ENCODE measurements at regions not wholly inside any gene's neighbourhood (a gene's known extent, or its start where the extent isn't known, plus 50 kb on each side); places are given as distances from the start of the nearest gene placed in this dataset.

DNA sequence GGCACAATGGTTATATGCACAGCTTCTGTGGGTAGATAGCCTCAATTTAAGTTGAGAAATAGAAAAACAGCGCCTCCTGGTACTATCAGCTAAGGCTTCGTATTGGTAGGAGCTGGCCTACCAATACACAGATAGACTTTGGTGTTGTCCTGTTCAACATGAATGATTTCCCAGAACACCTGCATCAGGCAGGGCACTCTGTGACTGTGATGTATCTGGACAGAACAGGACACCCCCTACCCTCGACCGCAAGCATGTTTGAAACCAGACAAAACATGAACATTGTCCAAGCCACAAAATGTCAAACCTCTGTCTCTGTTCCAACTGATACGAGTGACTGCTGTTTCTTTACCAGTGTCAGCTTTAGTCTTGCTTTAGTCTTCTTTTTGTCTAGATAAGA is 144.9 kb downstream of the HAPSTR1 start:
- Histone ChIP-seq H3K9me3 (ENCODE audit: control insufficient read depth, insufficient read depth, low read length) (no peaks in the 10 kb centered on the region; the same call in 1 of the 2 replicates), H3K4me2 (ENCODE audit: low read length) (no peak overlapping the region), H3K4me3 (ENCODE audit: low read length) (no peak overlapping the region), H4K20me1 (ENCODE audit: control insufficient read depth, insufficient read depth, low read depth, low read length) (no peaks in the 10 kb centered on the region), H3K27me3 (ENCODE audit: control insufficient read depth, low read length) (no peaks in the 10 kb centered on the region), H3F3A (ENCODE audit: control insufficient read depth, insufficient read depth) (no peaks in the 10 kb centered on the region), H3K27ac (ENCODE audit: low read depth, low read length) (no peak overlapping the region), H3K79me2 (ENCODE audit: control insufficient read depth, low read length) (no peaks in the 10 kb centered on the region), H3K9me2 (replicated peaks; ENCODE audit: control insufficient read depth, low read length) (no peaks in the 10 kb centered on the region), H3K4me1 (ENCODE audit: control insufficient read depth, low read length) (no peaks in the 10 kb centered on the region), H3K36me3 (ENCODE audit: control insufficient read depth, low read length) (no peaks in the 10 kb centered on the region)
- TF ChIP-seq EZH2phosphoT487 (IDR thresholded peaks at IDR 0.05; ENCODE audit: borderline replicate concordance, low read length): no peak
- TF ChIP-seq, protein P1, sequence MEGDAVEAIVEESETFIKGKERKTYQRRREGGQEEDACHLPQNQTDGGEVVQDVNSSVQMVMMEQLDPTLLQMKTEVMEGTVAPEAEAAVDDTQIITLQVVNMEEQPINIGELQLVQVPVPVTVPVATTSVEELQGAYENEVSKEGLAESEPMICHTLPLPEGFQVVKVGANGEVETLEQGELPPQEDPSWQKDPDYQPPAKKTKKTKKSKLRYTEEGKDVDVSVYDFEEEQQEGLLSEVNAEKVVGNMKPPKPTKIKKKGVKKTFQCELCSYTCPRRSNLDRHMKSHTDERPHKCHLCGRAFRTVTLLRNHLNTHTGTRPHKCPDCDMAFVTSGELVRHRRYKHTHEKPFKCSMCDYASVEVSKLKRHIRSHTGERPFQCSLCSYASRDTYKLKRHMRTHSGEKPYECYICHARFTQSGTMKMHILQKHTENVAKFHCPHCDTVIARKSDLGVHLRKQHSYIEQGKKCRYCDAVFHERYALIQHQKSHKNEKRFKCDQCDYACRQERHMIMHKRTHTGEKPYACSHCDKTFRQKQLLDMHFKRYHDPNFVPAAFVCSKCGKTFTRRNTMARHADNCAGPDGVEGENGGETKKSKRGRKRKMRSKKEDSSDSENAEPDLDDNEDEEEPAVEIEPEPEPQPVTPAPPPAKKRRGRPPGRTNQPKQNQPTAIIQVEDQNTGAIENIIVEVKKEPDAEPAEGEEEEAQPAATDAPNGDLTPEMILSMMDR (IDR thresholded peaks at IDR 0.05; ENCODE audit: low read depth, low read length, poor library complexity, severe bottlenecking): no peak

DNA sequence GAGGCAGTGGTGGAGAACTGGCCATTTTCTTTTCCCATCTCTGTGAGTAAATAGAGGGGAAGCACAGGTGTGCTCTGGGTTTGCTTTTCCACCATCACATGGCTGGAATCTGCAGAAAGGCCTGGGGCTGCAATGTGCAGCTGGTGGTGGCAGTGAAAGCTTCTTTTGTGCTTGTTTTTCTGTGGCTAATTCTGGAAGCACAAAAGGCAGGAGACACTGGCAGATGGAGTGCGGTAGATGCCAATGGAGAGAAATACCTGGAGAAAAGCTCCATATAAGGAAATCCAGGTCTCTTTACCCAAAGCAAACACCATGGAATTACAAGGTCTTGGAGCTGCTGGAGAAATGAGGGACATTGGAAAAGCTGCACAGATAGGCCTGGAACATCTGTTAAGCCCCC is 146.9 kb downstream of the HAPSTR1 start:
- H3K79me2 ChIP-seq (ENCODE audit: control insufficient read depth, low read length): no peaks in the 10 kb centered on the region
- H3K9me3 ChIP-seq (ENCODE audit: control insufficient read depth, insufficient read depth, low read length): no peaks in the 10 kb centered on the region; the same call in 1 of the 2 replicates
- H3K27me3 ChIP-seq (ENCODE audit: control insufficient read depth, low read length): no peaks in the 10 kb centered on the region
- H3F3A ChIP-seq (ENCODE audit: control insufficient read depth, insufficient read depth): no peaks in the 10 kb centered on the region
- no peaks in the 10 kb centered on the region for H3K9me2 ChIP-seq (replicated peaks; ENCODE audit: control insufficient read depth, low read length)
- H3K4me2 ChIP-seq (ENCODE audit: low read length): no peak overlapping the region
- no peaks in the 10 kb centered on the region for H3K4me1 ChIP-seq (ENCODE audit: control insufficient read depth, low read length)
- H3K36me3 ChIP-seq (ENCODE audit: control insufficient read depth, low read length): no peaks in the 10 kb centered on the region
- H3K4me3 ChIP-seq (ENCODE audit: low read length): no peak overlapping the region
- H4K20me1 ChIP-seq (ENCODE audit: control insufficient read depth, insufficient read depth, low read depth, low read length): no peaks in the 10 kb centered on the region
- no peak overlapping the region for H3K27ac ChIP-seq (ENCODE audit: low read depth, low read length)
- TF ChIP-seq, protein P1 (IDR thresholded peaks at IDR 0.05; ENCODE audit: low read depth, low read length, poor library complexity, severe bottlenecking): no peak
- TF ChIP-seq EZH2phosphoT487 (IDR thresholded peaks at IDR 0.05; ENCODE audit: borderline replicate concordance, low read length): no peak

DNA sequence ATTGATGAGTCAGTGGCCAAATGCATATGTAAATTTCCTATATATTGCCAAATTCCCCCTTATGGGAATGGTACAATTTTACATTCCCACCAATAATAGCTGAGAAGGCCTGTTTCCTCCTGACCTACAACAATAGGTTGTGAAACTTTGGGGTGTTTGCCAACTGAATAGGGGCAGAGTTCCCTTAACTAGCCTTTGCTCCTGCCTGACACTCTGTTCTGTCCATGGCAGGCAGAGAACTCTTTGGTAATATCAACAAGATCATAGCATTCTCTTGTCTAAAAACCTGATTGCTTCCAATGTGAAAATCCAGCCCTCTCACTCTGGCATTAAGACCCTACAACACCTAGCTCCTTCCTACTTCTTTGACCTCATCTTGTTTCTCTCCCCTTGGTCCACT is 149.7 kb downstream of the HAPSTR1 start:
- Histone ChIP-seq H3K27me3 (ENCODE audit: control insufficient read depth, low read length) (peaks cover 5% of the 10 kb centered on the region; the same call in 1 of the 2 replicates), H3F3A (ENCODE audit: control insufficient read depth, insufficient read depth) (no peaks in the 10 kb centered on the region), H3K9me3 (ENCODE audit: control insufficient read depth, insufficient read depth, low read length) (no peaks in the 10 kb centered on the region; the same call in 1 of the 2 replicates), H3K27ac (ENCODE audit: low read depth, low read length) (no peak overlapping the region), H3K4me2 (ENCODE audit: low read length) (no peak overlapping the region), H3K4me1 (ENCODE audit: control insufficient read depth, low read length) (no peaks in the 10 kb centered on the region), H4K20me1 (ENCODE audit: control insufficient read depth, insufficient read depth, low read depth, low read length) (no peaks in the 10 kb centered on the region), H3K79me2 (ENCODE audit: control insufficient read depth, low read length) (no peaks in the 10 kb centered on the region), H3K9me2 (replicated peaks; ENCODE audit: control insufficient read depth, low read length) (no peaks in the 10 kb centered on the region), H3K36me3 (ENCODE audit: control insufficient read depth, low read length) (no peaks in the 10 kb centered on the region), H3K4me3 (ENCODE audit: low read length) (no peak overlapping the region)
- TF ChIP-seq, protein P1 (IDR thresholded peaks at IDR 0.05; ENCODE audit: low read depth, low read length, poor library complexity, severe bottlenecking): no peak
- TF ChIP-seq EZH2phosphoT487 (IDR thresholded peaks at IDR 0.05; ENCODE audit: borderline replicate concordance, low read length): no peak

Data from DOHH2 (cell line).